Endodermal cell (in vitro differentiated cells): ENCODE measurements at regions not wholly inside any gene's neighbourhood (a gene's known extent, or its start where the extent isn't known, plus 50 kb on each side); places are given as distances from the start of the nearest gene placed in this dataset.
"Not testable (repeated sequence)": the region's sequence is repeated elsewhere in the genome, so short reads cannot be mapped to it uniquely, and the experiment has no call there.

Experiments
- DNase-seq: peaks from one replicate; pipeline ENCODE4 v3.0.0-alpha.2; 2017
- H3K27ac ChIP-seq: 2 replicates; pipeline ENCODE4 v1.5.1; 2013; ENCODE audit warnings: mild to moderate bottlenecking, low read depth, low read length, moderate library complexity
- H3K27me3 ChIP-seq: 2 replicates; pipeline ENCODE4 v1.6.1; 2013; ENCODE audit warnings: mild to moderate bottlenecking, low read length, moderate library complexity; ENCODE audit not compliant: insufficient read depth, control insufficient read depth, poor library complexity, severe bottlenecking
- H3K36me3 ChIP-seq: 2 replicates; pipeline ENCODE4 v1.7.0; 2013; ENCODE audit warnings: mild to moderate bottlenecking, low read length, moderate library complexity; ENCODE audit not compliant: control insufficient read depth, insufficient read depth
- H3K4me1 ChIP-seq: one replicate; pipeline ENCODE4 v1.7.0; 2013; ENCODE audit warnings: low read length; ENCODE audit not compliant: control insufficient read depth, insufficient read depth
- H3K4me3 ChIP-seq: 2 replicates; pipeline ENCODE4 v1.5.1; 2013; ENCODE audit warnings: mild to moderate bottlenecking, low read length, moderate library complexity
- H3K9ac ChIP-seq: 2 replicates; pipeline ENCODE4 v1.6.1; 2013; ENCODE audit warnings: mild to moderate bottlenecking, low read length, moderate library complexity; ENCODE audit not compliant: poor library complexity, severe bottlenecking; ENCODE audit errors: extremely low read depth
- H3K9me3 ChIP-seq: 2 replicates; pipeline ENCODE4 v1.6.1; 2013; ENCODE audit warnings: mild to moderate bottlenecking, low read length, moderate library complexity; ENCODE audit not compliant: control insufficient read depth
- H3K27ac Mint-ChIP-seq: 2 replicates; pipeline ENCODE4 v1.8.0; 2020; ENCODE audit warnings: mixed read lengths
- H3K27me3 Mint-ChIP-seq: 2 replicates; pipeline ENCODE4 v1.8.0; 2021; ENCODE audit warnings: mild to moderate bottlenecking, mixed read lengths; ENCODE audit not compliant: insufficient read depth
- H3K36me3 Mint-ChIP-seq: 2 replicates; pipeline ENCODE4 v1.8.0; 2020; ENCODE audit warnings: low read depth, mixed read lengths
- H3K4me1 Mint-ChIP-seq: 2 replicates; pipeline ENCODE4 v1.8.0; 2020; ENCODE audit warnings: mixed read lengths
- H3K4me3 Mint-ChIP-seq: 2 replicates; pipeline ENCODE4 v1.8.0; 2020; ENCODE audit warnings: mild to moderate bottlenecking, moderate library complexity, mixed read lengths
- H3K9me3 Mint-ChIP-seq: 2 replicates; pipeline ENCODE4 v1.8.0; 2020; ENCODE audit warnings: mild to moderate bottlenecking, mixed read lengths
- WGBS, 2 experiments: methylation state at CpG; one replicate each; pipeline versions ENCODE4 v1.1.5 to v1.1.7; 2013; ENCODE audit warnings: missing lambda C conversion rate in 2 of 2, mixed read lengths in 1 of 2; ENCODE audit not compliant: insufficient coverage in 1 of 2, insufficient read length in 1 of 2; 5-methylcytosine and 5-hydroxymethylcytosine counted together
- TF ChIP-seq, protein P1 (sequence below): fragments of 200-600 bp; sonication (generic); conservative IDR thresholded peaks from 2 replicates; pipeline ENCODE4 v1.5.0; 2021; ENCODE audit warnings: antibody characterized with exemption, mild to moderate bottlenecking

GRCh38 chr5:176114825-176115224 is 123.4 kb upstream of the SIMC1 start:
- not testable (repeated sequence) for H3K27ac ChIP-seq, H3K4me1 Mint-ChIP-seq, H3K4me1 ChIP-seq, H3K27ac Mint-ChIP-seq, H3K27me3 Mint-ChIP-seq, H3K4me3 Mint-ChIP-seq, H3K27me3 ChIP-seq, H3K9me3 Mint-ChIP-seq, H3K9me3 ChIP-seq, H3K4me3 ChIP-seq, H3K9ac ChIP-seq, H3K36me3 Mint-ChIP-seq, H3K36me3 ChIP-seq, DNase-seq
- 91% methylated on average over 3 of the region's 7 CpGs; no CpG with 5 or more reads in 1 of the 2 experiments for WGBS, 2 experiments

- not testable (repeated sequence) for H3K27me3 ChIP-seq, H3K9me3 Mint-ChIP-seq, H3K27me3 Mint-ChIP-seq, H3K36me3 Mint-ChIP-seq, H3K4me1 Mint-ChIP-seq, H3K4me3 Mint-ChIP-seq, H3K27ac ChIP-seq, DNase-seq, H3K9me3 ChIP-seq, H3K27ac Mint-ChIP-seq, H3K9ac ChIP-seq, H3K4me3 ChIP-seq, H3K36me3 ChIP-seq, H3K4me1 ChIP-seq
- 70 to 71% methylated on average over 1 to 2 of the region's 8 CpGs for WGBS, 2 experiments
These were observed 120.5 kb upstream of the SIMC1 start for GRCh38 chr5:176117699-176118238.

DNA sequence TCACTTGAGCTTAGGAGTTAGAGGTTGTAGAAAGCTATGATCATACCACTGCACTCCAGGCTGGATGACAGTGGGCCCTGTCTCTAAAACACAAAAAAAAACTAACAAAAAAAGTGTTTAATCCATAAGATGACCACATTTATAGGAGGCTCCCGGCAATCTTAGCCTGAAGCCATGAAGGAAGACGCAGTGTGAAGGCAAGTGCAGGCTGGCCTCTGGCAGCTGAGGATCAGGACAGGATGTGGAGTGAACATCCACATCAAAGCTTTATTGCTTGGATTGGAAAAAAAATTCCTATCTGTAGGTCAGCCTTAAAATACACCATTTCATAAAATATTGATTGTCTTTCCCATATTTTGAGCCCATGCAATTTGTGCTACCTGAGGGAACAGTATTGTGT is 115.9 kb upstream of the SIMC1 start:
- not testable (repeated sequence) for H3K36me3 Mint-ChIP-seq, H3K27me3 Mint-ChIP-seq, DNase-seq, H3K36me3 ChIP-seq, H3K4me3 Mint-ChIP-seq, H3K9me3 Mint-ChIP-seq, H3K4me1 ChIP-seq, H3K9me3 ChIP-seq, H3K4me3 ChIP-seq, H3K27ac Mint-ChIP-seq, H3K27ac ChIP-seq, H3K27me3 ChIP-seq, H3K4me1 Mint-ChIP-seq, H3K9ac ChIP-seq
- WGBS, 2 experiments, result 83 to 96% methylated on average over 2 of the region's 2 CpGs

GRCh38 chr5:176124120-176124519 is 114.1 kb upstream of the SIMC1 start:
- not testable (repeated sequence) for H3K36me3 ChIP-seq, H3K9ac ChIP-seq, DNase-seq, H3K4me3 Mint-ChIP-seq, H3K4me1 Mint-ChIP-seq, H3K36me3 Mint-ChIP-seq, H3K9me3 ChIP-seq, H3K27me3 Mint-ChIP-seq, H3K27me3 ChIP-seq, H3K9me3 Mint-ChIP-seq, H3K27ac ChIP-seq, H3K4me3 ChIP-seq, H3K4me1 ChIP-seq, H3K27ac Mint-ChIP-seq
- WGBS, 2 experiments, result 92 to 93% methylated on average over 7 to 11 of the region's 11 CpGs

- peaks cover 25% of the 10 kb centered on the region for H3K27me3 Mint-ChIP-seq
- Histone ChIP-seq H3K9me3 (no peaks in the 10 kb centered on the region), H3K4me1 (no peaks in the 10 kb centered on the region)
These were observed 106.5 kb upstream of the SIMC1 start for GRCh38 chr5:176131771-176132170.

More at GRCh38 chr5:176131771-176132170, 106.5 kb upstream of the SIMC1 start:
- 88 to 93% methylated on average over 1 of the region's 1 CpG for WGBS, 2 experiments
- TF ChIP-seq, protein P1, sequence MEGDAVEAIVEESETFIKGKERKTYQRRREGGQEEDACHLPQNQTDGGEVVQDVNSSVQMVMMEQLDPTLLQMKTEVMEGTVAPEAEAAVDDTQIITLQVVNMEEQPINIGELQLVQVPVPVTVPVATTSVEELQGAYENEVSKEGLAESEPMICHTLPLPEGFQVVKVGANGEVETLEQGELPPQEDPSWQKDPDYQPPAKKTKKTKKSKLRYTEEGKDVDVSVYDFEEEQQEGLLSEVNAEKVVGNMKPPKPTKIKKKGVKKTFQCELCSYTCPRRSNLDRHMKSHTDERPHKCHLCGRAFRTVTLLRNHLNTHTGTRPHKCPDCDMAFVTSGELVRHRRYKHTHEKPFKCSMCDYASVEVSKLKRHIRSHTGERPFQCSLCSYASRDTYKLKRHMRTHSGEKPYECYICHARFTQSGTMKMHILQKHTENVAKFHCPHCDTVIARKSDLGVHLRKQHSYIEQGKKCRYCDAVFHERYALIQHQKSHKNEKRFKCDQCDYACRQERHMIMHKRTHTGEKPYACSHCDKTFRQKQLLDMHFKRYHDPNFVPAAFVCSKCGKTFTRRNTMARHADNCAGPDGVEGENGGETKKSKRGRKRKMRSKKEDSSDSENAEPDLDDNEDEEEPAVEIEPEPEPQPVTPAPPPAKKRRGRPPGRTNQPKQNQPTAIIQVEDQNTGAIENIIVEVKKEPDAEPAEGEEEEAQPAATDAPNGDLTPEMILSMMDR, result no peak
- no peak for DNase-seq
- Mint-ChIP-seq H3K4me3 (no peak overlapping the region), H3K9me3 (no peaks in the 10 kb centered on the region), H3K36me3 (no peaks in the 10 kb centered on the region), H3K4me1 (peaks cover 8% of the 10 kb centered on the region), H3K27ac (no peak overlapping the region)
- no peak overlapping the region for H3K9ac ChIP-seq
- H3K27ac ChIP-seq, result no peak overlapping the region
- H3K27me3 ChIP-seq, result no peaks in the 10 kb centered on the region
- H3K4me3 ChIP-seq, result no peak overlapping the region
- no peaks in the 10 kb centered on the region for H3K36me3 ChIP-seq
